Type B pancreatic cell (in vitro differentiated cells): ENCODE measurements at regions not wholly inside any gene's neighbourhood (a gene's known extent, or its start where the extent isn't known, plus 50 kb on each side); places are given as distances from the start of the nearest gene placed in this dataset.

Experiments used
- DNase-seq: peaks from one replicate; pipeline ENCODE4 v3.0.0; 2021; ENCODE audit warnings: mixed read lengths; ENCODE audit not compliant: unreplicated experiment; ENCODE audit errors: extremely low spot score
- H3K27ac Mint-ChIP-seq: 2 replicates; pipeline ENCODE4 v1.8.0; 2021; ENCODE audit warnings: mild to moderate bottlenecking, mixed read lengths
- H3K27me3 Mint-ChIP-seq: 2 replicates; pipeline ENCODE4 v1.8.0; 2021; ENCODE audit warnings: mixed read lengths
- H3K36me3 Mint-ChIP-seq: 2 replicates; pipeline ENCODE4 v1.8.0; 2021; ENCODE audit warnings: mixed read lengths
- H3K4me1 Mint-ChIP-seq: one replicate; pipeline ENCODE4 v1.8.0; 2021; ENCODE audit warnings: mixed read lengths; ENCODE audit not compliant: unreplicated experiment
- H3K4me3 Mint-ChIP-seq: 2 replicates; pipeline ENCODE4 v1.8.0; 2021; ENCODE audit warnings: mild to moderate bottlenecking, mixed read lengths
- H3K9me3 Mint-ChIP-seq: 2 replicates; pipeline ENCODE4 v1.8.0; 2021; ENCODE audit warnings: mixed read lengths
- TF ChIP-seq, protein P1 (sequence below): fragments of 200-600 bp; sonication (generic); conservative IDR thresholded peaks from 2 replicates; pipeline ENCODE4 v1.5.0; 2021; ENCODE audit warnings: antibody characterized with exemption, mild to moderate bottlenecking

DNA sequence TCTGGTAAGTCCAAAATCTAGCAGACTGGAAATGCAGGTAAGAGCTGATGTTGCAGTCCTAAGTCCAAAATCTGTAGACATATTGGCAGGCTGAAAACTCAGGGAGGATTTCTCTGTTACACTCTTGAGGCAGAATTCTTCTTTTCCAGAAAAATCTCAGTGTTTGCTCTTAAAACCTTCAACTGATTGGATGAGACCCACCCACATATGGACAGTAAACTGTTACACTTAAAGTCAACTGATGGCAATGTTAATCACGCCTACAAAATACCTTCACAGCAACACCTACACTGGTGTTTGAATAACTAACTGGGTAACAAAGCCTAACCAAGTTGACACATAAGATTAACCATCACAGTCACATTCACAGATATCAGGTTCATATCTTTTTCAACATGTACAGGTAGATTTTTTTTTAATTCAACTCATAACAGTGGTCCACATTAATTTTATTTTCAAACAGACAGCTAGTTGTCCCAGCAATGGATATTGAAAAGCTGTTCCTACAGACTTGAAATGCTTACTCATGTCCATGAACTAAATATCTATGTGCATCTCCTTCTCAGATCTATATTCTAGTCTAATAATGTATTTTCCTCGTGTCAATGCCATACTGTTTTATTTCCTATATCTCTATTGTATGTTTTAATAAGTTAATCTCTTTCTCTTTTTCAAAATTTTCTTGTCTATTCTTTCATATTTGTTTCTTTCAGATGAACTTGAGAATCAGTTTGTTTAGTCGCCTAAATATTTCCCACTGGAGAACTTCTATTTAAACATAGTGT, 110.1 kb downstream of the TMPRSS5 start:
- H3K4me1 Mint-ChIP-seq, result no peaks in the 10 kb centered on the region
- H3K27me3 Mint-ChIP-seq, result peaks cover 24% of the 10 kb centered on the region
- H3K4me3 Mint-ChIP-seq, result no peak overlapping the region
- H3K9me3 Mint-ChIP-seq, result no peaks in the 10 kb centered on the region
- no peaks in the 10 kb centered on the region for H3K36me3 Mint-ChIP-seq
- TF ChIP-seq, protein P1, sequence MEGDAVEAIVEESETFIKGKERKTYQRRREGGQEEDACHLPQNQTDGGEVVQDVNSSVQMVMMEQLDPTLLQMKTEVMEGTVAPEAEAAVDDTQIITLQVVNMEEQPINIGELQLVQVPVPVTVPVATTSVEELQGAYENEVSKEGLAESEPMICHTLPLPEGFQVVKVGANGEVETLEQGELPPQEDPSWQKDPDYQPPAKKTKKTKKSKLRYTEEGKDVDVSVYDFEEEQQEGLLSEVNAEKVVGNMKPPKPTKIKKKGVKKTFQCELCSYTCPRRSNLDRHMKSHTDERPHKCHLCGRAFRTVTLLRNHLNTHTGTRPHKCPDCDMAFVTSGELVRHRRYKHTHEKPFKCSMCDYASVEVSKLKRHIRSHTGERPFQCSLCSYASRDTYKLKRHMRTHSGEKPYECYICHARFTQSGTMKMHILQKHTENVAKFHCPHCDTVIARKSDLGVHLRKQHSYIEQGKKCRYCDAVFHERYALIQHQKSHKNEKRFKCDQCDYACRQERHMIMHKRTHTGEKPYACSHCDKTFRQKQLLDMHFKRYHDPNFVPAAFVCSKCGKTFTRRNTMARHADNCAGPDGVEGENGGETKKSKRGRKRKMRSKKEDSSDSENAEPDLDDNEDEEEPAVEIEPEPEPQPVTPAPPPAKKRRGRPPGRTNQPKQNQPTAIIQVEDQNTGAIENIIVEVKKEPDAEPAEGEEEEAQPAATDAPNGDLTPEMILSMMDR, result no peak
- H3K27ac Mint-ChIP-seq, result no peak overlapping the region
- no peak for DNase-seq

DNA sequence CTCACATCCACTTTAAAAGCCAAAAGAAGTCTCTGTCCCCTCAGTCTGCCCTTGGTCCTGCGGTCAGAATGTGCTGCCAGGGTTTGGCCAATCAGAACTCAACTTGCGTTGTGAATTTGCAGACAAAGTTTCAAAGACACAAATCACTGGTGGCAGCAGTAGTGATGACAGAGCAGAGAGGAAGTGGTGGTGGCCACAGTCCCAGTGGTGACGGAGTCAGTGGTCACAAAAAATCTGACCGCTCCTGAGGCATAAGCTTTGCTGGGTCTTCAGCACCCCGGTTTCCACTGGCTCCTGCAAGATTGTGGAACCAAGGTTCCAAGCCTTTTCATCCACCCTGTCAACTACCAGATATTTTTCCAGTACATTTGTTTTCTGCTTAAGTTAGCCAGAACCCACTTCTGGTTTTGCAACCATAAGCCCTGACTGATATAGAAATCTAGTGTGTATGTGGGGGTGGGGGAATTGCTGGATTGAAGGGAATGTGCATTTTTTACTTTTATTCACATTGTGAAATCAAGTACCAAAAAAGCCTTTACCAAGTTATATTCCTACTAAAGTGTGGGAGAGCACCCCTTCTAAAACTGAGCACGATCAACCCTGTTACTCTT, 112.3 kb downstream of the TMPRSS5 start:
- H3K4me3 Mint-ChIP-seq, result no peak overlapping the region
- TF ChIP-seq, protein P1, result no peak
- no peak overlapping the region for H3K27ac Mint-ChIP-seq
- no peaks in the 10 kb centered on the region for H3K9me3 Mint-ChIP-seq
- peaks cover 29% of the 10 kb centered on the region for H3K27me3 Mint-ChIP-seq
- no peak for DNase-seq
- no peaks in the 10 kb centered on the region for H3K4me1 Mint-ChIP-seq
- no peaks in the 10 kb centered on the region for H3K36me3 Mint-ChIP-seq

DNA sequence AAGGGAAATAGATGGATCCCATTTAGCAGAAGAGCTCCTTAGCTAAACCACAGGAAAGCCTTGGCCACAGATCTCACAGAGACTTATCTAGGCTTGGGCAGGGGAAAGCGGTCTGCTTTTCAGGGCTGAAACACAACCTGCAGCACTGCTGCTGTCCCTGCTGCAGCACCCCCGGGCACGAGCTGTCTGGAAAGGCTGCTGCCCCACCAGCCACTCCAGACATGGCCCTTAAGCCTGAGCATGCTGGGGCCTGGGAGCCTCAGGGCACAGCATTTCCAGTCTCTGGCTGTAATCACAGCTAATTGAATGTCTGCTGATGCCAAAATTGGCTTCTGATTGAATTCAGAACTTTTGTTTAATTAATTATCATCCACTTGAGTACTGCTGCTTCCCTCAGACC, 115.0 kb downstream of the TMPRSS5 start:
- Mint-ChIP-seq H3K4me1 (no peaks in the 10 kb centered on the region), H3K27me3 (peaks cover 10% of the 10 kb centered on the region), H3K4me3 (no peak overlapping the region), H3K9me3 (no peaks in the 10 kb centered on the region), H3K36me3 (no peaks in the 10 kb centered on the region), H3K27ac (no peak overlapping the region)
- no peak for DNase-seq
- TF ChIP-seq, protein P1, result no peak

DNA sequence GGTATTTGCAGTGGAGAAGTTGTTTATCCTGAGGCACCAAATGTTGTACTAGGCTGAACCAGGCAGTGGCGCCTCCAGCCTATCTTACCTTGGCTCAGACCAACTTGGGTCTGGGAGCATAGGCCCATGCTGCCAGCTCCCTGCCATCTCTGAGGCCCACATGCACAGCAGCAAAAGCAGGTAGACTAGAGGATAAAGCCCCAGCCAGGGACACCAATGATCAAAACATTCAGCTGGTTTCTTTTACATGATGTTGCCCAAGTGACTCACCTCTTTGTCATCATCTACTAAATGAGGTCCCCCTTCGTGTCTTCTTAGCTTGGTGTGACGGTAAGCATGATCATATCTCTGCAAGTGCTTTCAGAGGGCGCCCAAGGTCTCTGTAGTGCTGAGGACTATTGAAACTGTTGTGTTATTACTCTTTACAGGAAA, 112.1 kb upstream of the DRD2 start:
- TF ChIP-seq, protein P1, result no peak
- Mint-ChIP-seq H3K36me3 (no peaks in the 10 kb centered on the region), H3K4me3 (no peak overlapping the region), H3K9me3 (no peaks in the 10 kb centered on the region), H3K4me1 (no peaks in the 10 kb centered on the region), H3K27me3 (peaks cover 10% of the 10 kb centered on the region), H3K27ac (no peak overlapping the region)
- DNase-seq, result no peak

DNA sequence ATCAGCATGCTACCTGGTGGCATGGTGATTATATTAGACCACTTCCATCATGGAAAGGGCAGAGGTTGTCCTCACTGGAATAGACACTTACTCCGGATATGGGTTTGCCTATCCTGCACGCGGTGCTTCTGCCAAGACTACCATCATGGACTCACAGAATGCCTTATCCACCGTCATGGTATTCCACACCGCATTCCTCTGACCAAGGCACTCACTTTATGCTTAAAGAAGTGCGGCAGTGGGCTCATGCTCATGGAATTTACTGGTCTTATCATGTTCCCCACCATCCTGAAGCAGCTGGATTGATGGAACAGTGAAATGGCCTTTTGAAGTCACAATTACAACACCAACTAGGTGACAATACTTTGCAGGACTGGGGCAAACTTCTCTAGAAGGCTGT, 109.2 kb upstream of the DRD2 start:
- DNase-seq, result no peak
- H3K4me3 Mint-ChIP-seq, result no peak overlapping the region
- TF ChIP-seq, protein P1, result no peak
- H3K9me3 Mint-ChIP-seq, result no peaks in the 10 kb centered on the region
- peaks cover under 1% of the 10 kb centered on the region for H3K4me1 Mint-ChIP-seq
- H3K27me3 Mint-ChIP-seq, result peaks cover 10% of the 10 kb centered on the region
- no peaks in the 10 kb centered on the region for H3K36me3 Mint-ChIP-seq
- no peak overlapping the region for H3K27ac Mint-ChIP-seq
